NCI-H2196 treated with DMSO at 0.1 percent for 48 hours (cell line): ENCODE measurements at regions not wholly inside any gene's neighbourhood (a gene's known extent, or its start where the extent isn't known, plus 50 kb on each side); places are given as distances from the start of the nearest gene placed in this dataset.

Experiments
- DNase-seq: peaks from one replicate; lab custom pipeline; 2025; ENCODE audit not compliant: unreplicated experiment; lab: John Stamatoyannopoulos, UW

DNA sequence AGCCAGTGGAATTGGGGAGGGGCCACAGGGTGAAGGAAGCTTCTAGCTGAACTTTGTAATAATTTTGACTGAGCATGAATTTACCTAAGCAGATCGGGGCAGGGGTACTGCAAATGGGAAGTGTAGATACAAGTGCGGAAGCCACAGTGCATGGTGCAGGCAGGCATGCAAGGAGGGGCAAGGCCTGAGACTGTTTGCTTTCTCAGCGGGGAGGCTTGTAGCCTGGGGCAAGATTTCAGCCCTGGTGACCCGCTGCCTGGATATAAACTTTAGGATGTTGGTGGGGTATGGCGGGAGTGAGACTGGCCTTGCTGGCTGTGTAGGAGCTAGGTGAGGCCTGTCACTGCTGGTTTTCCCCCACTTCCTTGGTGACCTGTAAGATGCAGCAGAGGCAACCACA lies 266.4 kb upstream of the PREP start:
- no peak for DNase-seq

DNA sequence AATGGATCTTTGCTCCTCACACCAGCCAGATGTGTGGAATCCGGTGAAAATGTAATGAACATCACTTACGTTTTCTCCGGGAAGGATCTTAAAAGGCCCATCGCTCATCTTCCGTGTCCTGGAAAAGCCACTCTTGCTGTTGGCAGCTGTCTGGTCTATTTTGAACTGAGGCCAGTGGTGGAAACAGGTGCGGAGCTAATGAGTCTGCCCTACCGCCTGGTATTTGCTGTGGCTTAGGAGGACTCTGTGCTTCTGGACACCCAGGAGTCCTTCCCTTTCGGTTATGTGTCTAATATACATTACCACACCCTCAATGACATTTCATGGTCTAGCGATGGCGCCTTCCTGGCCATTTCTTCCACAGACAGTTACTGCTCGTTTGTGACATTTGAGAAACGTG lies 264.2 kb upstream of the PREP start:
- no peak for DNase-seq

GRCh38 chr6:105664931-105665330 lies 262.0 kb upstream of the PREP start:
- DNase-seq: no peak

- DNase-seq: no peak
Measured at GRCh38 chr6:105651969-105652368, 249.1 kb upstream of the PREP start.

- no peak for DNase-seq
Measured at GRCh38 chr6:105650347-105650746, 247.5 kb upstream of the PREP start.

GRCh38 chr6:105649192-105649591 lies 246.3 kb upstream of the PREP start:
- no peak for DNase-seq

- no peak for DNase-seq
Measured at GRCh38 chr6:105648276-105648675, 245.4 kb upstream of the PREP start.

DNA sequence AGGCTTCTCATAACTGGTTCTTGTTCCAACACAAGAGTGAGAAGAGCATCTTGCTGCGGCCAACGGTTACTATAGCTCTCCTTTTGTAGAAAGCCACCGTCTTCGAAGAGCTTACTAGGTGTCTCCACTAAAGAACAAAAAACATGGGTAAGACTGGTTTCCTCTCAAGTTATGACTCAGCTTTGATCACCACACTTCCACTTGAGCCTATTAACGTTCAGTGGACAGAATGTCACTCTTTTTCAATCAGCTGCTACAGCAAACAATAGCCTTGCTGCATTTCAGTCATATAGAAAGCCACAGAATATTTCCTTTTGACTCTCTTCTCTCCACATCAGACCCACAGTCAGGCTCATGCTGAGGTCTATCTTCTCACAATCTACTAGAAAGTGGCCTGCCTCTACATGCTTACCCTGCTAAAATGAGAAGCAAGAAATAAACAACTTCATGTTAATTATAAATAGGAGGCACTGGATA lies 243.5 kb upstream of the PREP start:
- DNase-seq: no peak

DNA sequence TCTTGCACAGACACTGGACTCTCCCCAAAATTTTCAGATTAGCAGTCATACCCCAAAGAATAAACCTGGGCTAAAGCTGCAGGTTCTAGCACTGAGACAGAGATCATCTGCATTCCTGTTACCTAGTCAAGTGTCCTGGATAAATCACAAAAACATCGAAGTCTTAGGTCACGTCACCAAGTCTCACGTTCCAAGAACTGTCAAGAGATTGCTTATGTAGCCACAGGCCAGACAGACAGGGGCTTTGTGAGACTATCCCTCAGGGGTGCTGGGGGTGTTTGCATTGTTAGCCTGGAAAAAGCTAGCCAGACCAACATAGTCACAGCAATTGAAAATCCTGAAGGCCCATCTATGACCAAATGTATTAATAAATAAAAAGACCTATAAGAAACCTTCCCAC lies 243.1 kb upstream of the PREP start:
- no peak for DNase-seq

DNA sequence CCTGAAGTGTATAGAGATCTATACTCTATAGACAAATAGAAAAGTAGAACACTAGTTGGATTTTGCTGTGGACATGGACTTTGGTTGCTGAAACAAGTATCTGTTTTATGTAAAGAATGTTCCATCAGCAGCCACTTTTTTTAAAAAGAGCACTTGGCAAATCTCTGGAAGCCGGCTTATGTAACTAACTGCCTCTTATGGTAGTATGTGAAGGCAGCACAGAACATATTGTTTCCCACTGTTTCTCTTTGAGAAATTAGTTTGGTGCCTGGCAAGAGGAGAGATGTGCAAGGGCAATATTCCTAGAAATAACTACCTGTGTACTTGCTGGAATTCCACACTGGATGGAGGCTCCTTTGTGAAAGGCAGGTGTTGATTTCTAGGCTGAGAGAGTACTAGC lies 242.3 kb upstream of the PREP start:
- DNase-seq: no peak

GRCh38 chr6:105644691-105645090 lies 241.8 kb upstream of the PREP start:
- no peak for DNase-seq

- DNase-seq: no peak
Measured at GRCh38 chr6:105644073-105644489, 241.2 kb upstream of the PREP start.

DNA sequence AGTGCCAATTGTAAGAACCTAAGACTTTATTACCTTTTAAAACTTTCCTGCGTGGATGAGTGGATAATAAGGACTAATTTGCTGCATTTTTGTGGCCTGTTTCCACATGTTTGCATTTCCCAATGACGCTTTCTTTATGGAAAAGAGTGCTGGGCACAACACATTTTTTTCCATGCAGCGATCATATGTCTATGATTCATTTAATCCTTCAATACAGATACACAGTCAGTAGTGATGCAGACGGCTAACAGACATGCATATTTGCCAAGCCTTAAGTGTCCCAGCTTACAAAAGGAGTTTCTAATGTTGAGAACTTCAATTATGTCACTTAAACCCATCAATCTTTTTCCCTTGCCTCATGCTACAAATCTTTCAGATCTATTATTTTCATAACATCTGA lies 239.8 kb upstream of the PREP start:
- DNase-seq: no peak

DNA sequence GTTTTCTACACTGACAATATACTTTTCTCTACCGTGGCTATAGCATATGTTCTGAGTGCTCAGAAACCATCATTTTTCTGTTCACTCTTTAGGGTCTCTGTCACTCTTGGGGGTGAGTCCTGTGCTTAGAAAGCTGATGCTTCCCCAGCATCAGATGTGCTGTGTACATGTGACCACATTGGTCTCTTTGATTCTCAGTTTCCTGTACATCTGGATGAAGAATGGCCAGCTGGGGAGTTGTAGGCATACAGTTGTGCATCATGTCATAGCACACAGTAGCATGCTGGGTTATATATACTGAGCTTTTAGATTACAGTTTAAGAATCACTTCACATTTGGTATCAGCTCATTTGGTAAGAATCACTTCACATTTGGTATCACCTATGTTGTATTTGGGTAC lies 238.6 kb upstream of the PREP start:
- no peak for DNase-seq

GRCh38 chr6:105639124-105639523 lies 236.2 kb upstream of the PREP start:
- DNase-seq: no peak

- DNase-seq: no peak
Measured at GRCh38 chr6:105633814-105634213, 230.9 kb upstream of the PREP start.

DNA sequence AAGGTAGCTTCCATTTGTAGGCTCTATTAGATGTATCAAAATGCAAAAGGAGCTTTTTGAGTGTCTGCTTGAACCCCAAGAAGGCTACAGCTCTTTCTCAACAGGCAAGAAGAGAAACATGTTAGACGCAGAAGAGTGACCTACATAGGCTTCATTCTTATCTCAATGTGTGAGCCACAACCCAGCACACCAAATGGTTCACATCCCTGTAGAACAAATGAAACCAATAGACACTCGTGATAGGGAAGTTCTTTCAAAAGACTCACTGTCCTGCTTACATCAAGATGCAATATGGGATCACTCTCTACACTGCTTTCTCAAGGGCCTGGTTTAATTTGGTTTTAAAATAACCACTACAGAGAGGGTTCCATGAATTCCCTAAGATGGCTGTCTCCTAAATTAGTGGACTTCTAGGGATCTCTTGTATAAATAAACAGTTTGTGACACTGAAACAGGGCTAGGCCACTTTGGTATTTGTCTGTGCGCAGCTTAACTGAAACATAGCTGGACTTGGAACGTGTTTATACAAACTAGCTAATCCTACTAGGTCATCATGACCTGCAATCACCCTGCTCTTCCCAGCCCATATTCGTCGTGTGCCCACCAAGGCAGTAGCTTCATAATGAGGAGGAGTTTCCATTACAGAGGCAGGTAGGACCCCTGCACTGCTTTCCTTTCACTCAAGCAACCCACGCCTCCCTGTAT lies 225.4 kb upstream of the PREP start:
- no peak for DNase-seq

DNA sequence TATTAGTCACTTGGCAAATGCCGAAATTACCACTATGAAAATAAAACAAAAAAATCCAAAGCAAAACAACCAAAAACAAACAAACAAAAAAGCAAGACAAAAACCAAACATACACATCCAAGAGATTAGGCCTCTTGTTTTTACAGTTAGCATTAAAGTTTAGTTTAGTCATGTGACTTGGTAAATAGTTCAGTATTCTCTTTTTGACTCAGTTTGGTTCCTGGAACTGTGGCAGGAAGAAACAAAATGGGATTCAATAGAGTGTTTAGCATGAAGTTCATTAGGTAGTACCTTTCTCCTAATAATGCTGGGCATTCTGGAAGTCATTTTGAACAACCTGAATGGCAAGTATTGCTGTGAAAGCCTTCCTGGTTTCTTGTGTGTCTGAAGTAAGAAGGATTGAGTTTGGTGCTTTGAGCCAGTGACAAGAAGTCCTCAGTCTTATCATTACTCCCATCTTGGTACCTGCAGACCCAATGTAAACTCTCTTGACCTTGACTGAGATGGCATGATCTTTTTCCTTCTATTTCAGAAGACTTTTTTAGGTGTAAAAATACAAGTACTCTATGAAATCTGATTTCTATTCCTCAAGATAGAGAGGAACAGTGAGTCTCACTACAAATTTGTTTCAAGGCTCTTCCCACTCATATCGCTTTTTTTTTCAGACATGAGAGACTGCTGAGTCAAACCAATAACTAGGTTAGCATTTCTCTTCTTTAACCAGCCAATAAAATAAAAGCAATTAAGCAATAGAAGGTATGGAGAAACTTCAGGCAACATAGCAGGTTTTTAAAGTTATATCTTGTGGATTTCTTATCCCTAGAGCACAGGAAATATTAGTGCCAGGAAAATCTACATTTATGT lies 223.6 kb upstream of the PREP start:
- DNase-seq: no peak

DNA sequence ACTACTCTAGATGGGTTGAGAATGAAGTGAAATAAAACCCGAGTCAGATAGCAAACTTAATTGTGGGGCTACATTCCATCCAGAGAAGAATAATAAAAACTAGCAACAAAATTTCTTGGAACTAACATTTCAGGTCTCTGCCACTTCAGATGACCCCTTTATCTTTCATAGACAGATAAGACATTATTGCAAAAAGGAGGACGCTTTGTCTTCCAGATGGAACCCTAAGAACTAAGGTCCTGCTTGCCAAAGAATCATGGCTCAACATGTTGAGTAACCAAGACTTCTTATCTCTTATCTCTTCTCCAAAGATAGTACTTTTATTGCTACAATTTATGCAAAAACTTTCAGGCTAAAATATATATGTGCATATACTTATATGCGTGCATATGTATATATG lies 221.1 kb upstream of the PREP start:
- no peak for DNase-seq

GRCh38 chr6:105622226-105622625 lies 219.3 kb upstream of the PREP start:
- DNase-seq: no peak

GRCh38 chr6:105621564-105622175 lies 218.8 kb upstream of the PREP start:
- DNase-seq: no peak

GRCh38 chr6:105620878-105621277 lies 218.0 kb upstream of the PREP start:
- DNase-seq: no peak
